Astrocyte (in vitro differentiated cells and primary cell): ENCODE measurements at regions not wholly inside any gene's neighbourhood (a gene's known extent, or its start where the extent isn't known, plus 50 kb on each side); places are given as distances from the start of the nearest gene placed in this dataset.

Experiments used
- DNase-seq: peaks from one replicate; pipeline ENCODE4 v3.0.0-alpha.2; 2010; ENCODE audit warnings: low read depth
- FAIRE-seq: peaks from 2 replicates; lab custom pipeline; 2011; peaks lifted over from hg19 to GRCh38; lab: Jason Lieb, UNC
- H2AFZ ChIP-seq: 2 replicates; pipeline ENCODE4 v1.6.0; 2012; ENCODE audit warnings: low read depth, low read length, inconsistent platforms
- H3K27ac ChIP-seq: 2 replicates; pipeline ENCODE4 v1.5.1; 2011; ENCODE audit warnings: low read depth, low read length, inconsistent platforms
- H3K27me3 ChIP-seq: 2 replicates; pipeline ENCODE4 v1.6.0; 2011; ENCODE audit warnings: low read length, inconsistent platforms; ENCODE audit not compliant: insufficient read depth
- H3K36me3 ChIP-seq: 2 replicates; pipeline ENCODE4 v1.5.1; 2011; ENCODE audit warnings: low read length, inconsistent platforms; ENCODE audit not compliant: insufficient read depth
- H3K4me1 ChIP-seq: 2 replicates; pipeline ENCODE4 v1.5.1; 2011; ENCODE audit warnings: low read length, inconsistent platforms; ENCODE audit not compliant: insufficient read depth
- H3K4me2 ChIP-seq: 2 replicates; pipeline ENCODE4 v1.6.0; 2012; ENCODE audit warnings: low read length, inconsistent platforms
- H3K4me3 ChIP-seq: 2 replicates; pipeline ENCODE4 v1.5.1; 2011; ENCODE audit warnings: low read depth, mild to moderate bottlenecking, low read length, inconsistent platforms; ENCODE audit not compliant: insufficient read depth
- H3K79me2 ChIP-seq: 2 replicates; pipeline ENCODE4 v1.6.0; 2012; ENCODE audit warnings: mild to moderate bottlenecking, low read length, inconsistent platforms; ENCODE audit not compliant: insufficient read depth
- H3K9ac ChIP-seq: 2 replicates; pipeline ENCODE4 v1.6.0; 2012; ENCODE audit warnings: mild to moderate bottlenecking, low read length, inconsistent platforms
- H3K9me3 ChIP-seq: 2 replicates; pipeline ENCODE4 v1.5.1; 2012; ENCODE audit warnings: low read depth, mild to moderate bottlenecking, low read length, inconsistent platforms; ENCODE audit not compliant: insufficient read depth
- H4K20me1 ChIP-seq: 2 replicates; pipeline ENCODE4 v1.6.0; 2012; ENCODE audit warnings: low read length, inconsistent platforms; ENCODE audit not compliant: insufficient read depth
- H3K27ac Mint-ChIP-seq: one replicate; pipeline ENCODE4 v1.8.0; 2021; ENCODE audit warnings: mild to moderate bottlenecking, mixed read lengths; ENCODE audit not compliant: unreplicated experiment
- H3K27me3 Mint-ChIP-seq: one replicate; pipeline ENCODE4 v1.8.0; 2021; ENCODE audit warnings: low read depth, mixed read lengths; ENCODE audit not compliant: unreplicated experiment
- H3K36me3 Mint-ChIP-seq: one replicate; pipeline ENCODE4 v1.8.0; 2021; ENCODE audit warnings: low read depth, mixed read lengths; ENCODE audit not compliant: unreplicated experiment
- H3K4me1 Mint-ChIP-seq: one replicate; pipeline ENCODE4 v1.8.0; 2021; ENCODE audit warnings: low read depth, mixed read lengths; ENCODE audit not compliant: unreplicated experiment
- H3K4me3 Mint-ChIP-seq: one replicate; pipeline ENCODE4 v1.8.0; 2021; ENCODE audit warnings: mild to moderate bottlenecking, moderate library complexity, mixed read lengths; ENCODE audit not compliant: unreplicated experiment
- H3K9me3 Mint-ChIP-seq: one replicate; pipeline ENCODE4 v1.8.0; 2021; ENCODE audit warnings: mild to moderate bottlenecking, mixed read lengths; ENCODE audit not compliant: unreplicated experiment
- CTCF ChIP-seq: IDR thresholded peaks from 2 replicates; pipeline ENCODE4 v1.5.1; 2011; ENCODE audit warnings: low read depth, mild to moderate bottlenecking, inconsistent platforms, low read length, moderate library complexity; ENCODE audit not compliant: insufficient read depth
- EZH2 ChIP-seq: IDR thresholded peaks from 2 replicates; pipeline ENCODE4 v1.6.1; 2012; ENCODE audit warnings: mild to moderate bottlenecking, low read length, inconsistent platforms; ENCODE audit not compliant: insufficient read depth

DNA sequence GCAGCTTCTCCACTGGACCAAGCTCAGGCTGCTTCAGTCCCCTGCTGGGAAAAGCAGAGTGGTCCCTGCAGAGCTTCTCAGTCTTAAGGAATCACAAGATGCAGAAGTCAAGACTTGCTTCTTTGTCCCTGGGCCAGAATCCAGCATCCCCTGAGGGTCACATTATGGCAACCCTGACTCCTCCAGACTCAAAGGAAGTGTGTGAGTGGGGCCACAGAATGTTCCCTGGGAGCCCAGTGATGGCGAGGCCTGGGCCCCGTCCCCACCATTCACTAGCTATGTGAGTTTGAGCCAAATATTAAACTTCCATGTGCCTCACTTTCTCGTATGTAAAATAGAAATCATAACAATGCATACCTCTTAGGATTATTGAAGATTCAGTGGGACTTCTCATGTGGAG lies 122.2 kb upstream of the NCAM1 start:
- H3K9me3 Mint-ChIP-seq, result no peaks in the 10 kb centered on the region
- Histone ChIP-seq H3K4me2 (no peak overlapping the region), H3K36me3 (no peaks in the 10 kb centered on the region), H3K27me3 (no peaks in the 10 kb centered on the region), H3K9me3 (no peaks in the 10 kb centered on the region), H3K27ac (no peak overlapping the region), H4K20me1 (no peaks in the 10 kb centered on the region), H2AFZ (no peak overlapping the region), H3K9ac (no peak overlapping the region), H3K4me3 (no peak overlapping the region), H3K79me2 (no peaks in the 10 kb centered on the region), H3K4me1 (no peaks in the 10 kb centered on the region)
- DNase-seq, result no peak
- TF ChIP-seq EZH2, result no peak
- TF ChIP-seq CTCF, result no peak
- H3K27me3 Mint-ChIP-seq, result peaks cover 40% of the 10 kb centered on the region
- FAIRE-seq, result no peak
- H3K36me3 Mint-ChIP-seq, result no peaks in the 10 kb centered on the region
- peaks cover 6% of the 10 kb centered on the region for H3K4me1 Mint-ChIP-seq
- no peak overlapping the region for H3K4me3 Mint-ChIP-seq
- no peak overlapping the region for H3K27ac Mint-ChIP-seq

DNA sequence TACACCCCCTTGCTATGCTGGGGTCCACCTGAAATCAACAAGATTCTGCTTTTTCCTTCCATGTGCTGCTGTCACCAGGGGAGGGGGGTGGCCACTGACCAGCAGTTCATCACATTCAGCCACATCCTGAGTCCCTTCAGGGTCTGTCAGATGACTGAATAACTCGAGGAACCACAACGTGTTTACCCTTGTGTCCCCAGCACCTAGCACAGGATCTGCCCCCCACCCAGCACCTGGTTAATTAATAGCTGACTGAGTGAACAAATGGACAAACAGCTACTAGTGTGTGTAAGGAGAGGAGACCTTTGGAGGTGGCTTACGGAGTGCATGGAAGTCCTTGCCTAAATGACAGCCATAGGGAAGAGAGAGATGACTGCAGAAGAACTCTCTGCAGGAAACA lies 119.5 kb upstream of the NCAM1 start:
- Mint-ChIP-seq H3K4me3 (no peak overlapping the region), H3K4me1 (peaks cover 3% of the 10 kb centered on the region), H3K9me3 (no peaks in the 10 kb centered on the region), H3K27me3 (peaks cover 37% of the 10 kb centered on the region), H3K27ac (no peak overlapping the region), H3K36me3 (no peaks in the 10 kb centered on the region)
- H3K27me3 ChIP-seq, result no peaks in the 10 kb centered on the region
- H3K9me3 ChIP-seq, result no peaks in the 10 kb centered on the region
- no peaks in the 10 kb centered on the region for H3K79me2 ChIP-seq
- no peak overlapping the region for H3K4me2 ChIP-seq
- DNase-seq, result no peak
- H3K36me3 ChIP-seq, result no peaks in the 10 kb centered on the region
- H3K27ac ChIP-seq, result no peak overlapping the region
- TF ChIP-seq EZH2, result no peak
- no peak for TF ChIP-seq CTCF
- no peak overlapping the region for H2AFZ ChIP-seq
- no peaks in the 10 kb centered on the region for H3K4me1 ChIP-seq
- H3K4me3 ChIP-seq, result no peak overlapping the region
- H3K9ac ChIP-seq, result no peak overlapping the region
- no peak for FAIRE-seq
- no peaks in the 10 kb centered on the region for H4K20me1 ChIP-seq

GRCh38 chr11:112842151-112842550 lies 119.1 kb upstream of the NCAM1 start:
- no peak overlapping the region for H3K9ac ChIP-seq
- no peak overlapping the region for H3K4me2 ChIP-seq
- H3K9me3 ChIP-seq, result no peaks in the 10 kb centered on the region
- no peaks in the 10 kb centered on the region for H4K20me1 ChIP-seq
- no peak overlapping the region for H3K27ac Mint-ChIP-seq
- no peak overlapping the region for H3K27ac ChIP-seq
- no peak for FAIRE-seq
- no peaks in the 10 kb centered on the region for H3K27me3 ChIP-seq
- no peaks in the 10 kb centered on the region for H3K79me2 ChIP-seq
- H2AFZ ChIP-seq, result no peak overlapping the region
- no peaks in the 10 kb centered on the region for H3K36me3 Mint-ChIP-seq
- peaks cover 34% of the 10 kb centered on the region for H3K27me3 Mint-ChIP-seq
- peaks cover 3% of the 10 kb centered on the region for H3K4me1 Mint-ChIP-seq
- DNase-seq, result no peak
- H3K4me3 ChIP-seq, result no peak overlapping the region
- no peak for TF ChIP-seq EZH2
- TF ChIP-seq CTCF, result no peak
- H3K4me3 Mint-ChIP-seq, result no peak overlapping the region
- H3K9me3 Mint-ChIP-seq, result no peaks in the 10 kb centered on the region
- H3K36me3 ChIP-seq, result no peaks in the 10 kb centered on the region
- no peaks in the 10 kb centered on the region for H3K4me1 ChIP-seq
